GM18867 (cell line): ENCODE measurements at regions not wholly inside any gene's neighbourhood (a gene's known extent, or its start where the extent isn't known, plus 50 kb on each side); places are given as distances from the start of the nearest gene placed in this dataset.

ENCODE experiments used
- ATAC-seq: cut with Tn5 transposase; IDR thresholded peaks from one replicate; pipeline ENCODE4 v1.9.1; 2021; ENCODE audit warnings: mild to moderate bottlenecking, moderate library complexity; ENCODE audit not compliant: unreplicated experiment

GRCh38 chr11:28596816-28597215 lies 488.6 kb downstream of the METTL15 start:
- no peak for ATAC-seq

GRCh38 chr11:28592141-28592540 lies 484.0 kb downstream of the METTL15 start:
- no peak for ATAC-seq

GRCh38 chr11:28584992-28585391 lies 476.8 kb downstream of the METTL15 start:
- ATAC-seq, result no peak

- no peak for ATAC-seq
Measured at GRCh38 chr11:28582506-28582905, 474.3 kb downstream of the METTL15 start.

GRCh38 chr11:28581286-28582242 lies 473.4 kb downstream of the METTL15 start:
- ATAC-seq, result no peak

- ATAC-seq, result no peak
Measured at GRCh38 chr11:28571371-28571770, 463.2 kb downstream of the METTL15 start.

GRCh38 chr11:28569106-28569505 lies 460.9 kb downstream of the METTL15 start:
- no peak for ATAC-seq

GRCh38 chr11:28566339-28567089 lies 458.3 kb downstream of the METTL15 start:
- ATAC-seq, result no peak

GRCh38 chr11:28559492-28559891 lies 451.3 kb downstream of the METTL15 start:
- ATAC-seq, result no peak

GRCh38 chr11:28547321-28547741 lies 439.1 kb downstream of the METTL15 start:
- ATAC-seq, result no peak

GRCh38 chr11:28545536-28545935 lies 437.3 kb downstream of the METTL15 start:
- ATAC-seq, result no peak

GRCh38 chr11:28542561-28542960 lies 434.4 kb downstream of the METTL15 start:
- ATAC-seq, result no peak

- ATAC-seq, result no peak
Measured at GRCh38 chr11:28539239-28540030, 431.2 kb downstream of the METTL15 start.

GRCh38 chr11:28537822-28538221 lies 429.6 kb downstream of the METTL15 start:
- ATAC-seq, result no peak

GRCh38 chr11:28536504-28537267 lies 428.5 kb downstream of the METTL15 start:
- ATAC-seq, result no peak

- no peak for ATAC-seq
Measured at GRCh38 chr11:28535677-28536076, 427.5 kb downstream of the METTL15 start.

- no peak for ATAC-seq
Measured at GRCh38 chr11:28529540-28530410, 421.6 kb downstream of the METTL15 start.

- no peak for ATAC-seq
Measured at GRCh38 chr11:28529046-28529445, 420.9 kb downstream of the METTL15 start.

- ATAC-seq, result no peak
Measured at GRCh38 chr11:28528217-28528616, 420.0 kb downstream of the METTL15 start.
